ENCODE measurements at regions not wholly inside any gene's neighbourhood (a gene's known extent, or its start where the extent isn't known, plus 50 kb on each side); places are given as distances from the start of the nearest gene placed in this dataset.

GRCh38 chr5:2895876-2896275 is 144.4 kb upstream of the IRX2 start:
- DNase-seq (ENCODE audit: low read depth, low spot score): no peak
- Mint-ChIP-seq H3K4me1 (no peaks in the 10 kb centered on the region), H3K27me3 (ENCODE audit: low read depth) (no peaks in the 10 kb centered on the region), H3K9me3 (no peaks in the 10 kb centered on the region), H3K4me3 (no peak overlapping the region), H3K36me3 (ENCODE audit: low read depth) (no peaks in the 10 kb centered on the region), H3K27ac (ENCODE audit: unreplicated experiment) (no peak overlapping the region)
- TF ChIP-seq CTCF (conservative IDR thresholded peaks at IDR 0.05): no peak

DNA sequence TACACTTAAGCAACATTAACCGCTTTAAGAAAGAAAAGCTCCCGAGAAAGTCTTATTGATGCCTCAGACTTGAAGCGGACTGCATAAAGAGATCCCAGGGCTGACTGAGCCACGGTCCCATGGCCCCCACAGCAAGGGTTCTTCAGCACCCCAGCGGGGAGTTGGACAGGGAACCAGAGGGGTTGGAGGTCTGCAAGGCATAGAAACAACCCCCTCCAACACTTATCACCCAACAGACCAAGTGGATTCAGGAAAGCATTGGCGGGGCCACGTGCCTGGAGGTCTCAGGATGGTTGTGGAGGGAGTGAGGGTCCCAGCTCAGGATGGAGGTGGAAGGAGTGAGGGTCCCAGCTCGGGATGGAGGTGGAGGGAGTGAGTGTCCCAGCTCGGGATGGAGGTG is 143.7 kb upstream of the IRX2 start:
- no peak for DNase-seq (ENCODE audit: low read depth, low spot score)
- Mint-ChIP-seq H3K27me3 (ENCODE audit: low read depth) (no peaks in the 10 kb centered on the region), H3K36me3 (ENCODE audit: low read depth) (no peaks in the 10 kb centered on the region), H3K27ac (ENCODE audit: unreplicated experiment) (no peak overlapping the region), H3K4me1 (no peaks in the 10 kb centered on the region), H3K4me3 (no peak overlapping the region), H3K9me3 (no peaks in the 10 kb centered on the region)
- no peak for TF ChIP-seq CTCF (conservative IDR thresholded peaks at IDR 0.05)

- no peak for DNase-seq (ENCODE audit: low read depth, low spot score)
- H3K4me1 Mint-ChIP-seq: no peaks in the 10 kb centered on the region
- no peaks in the 10 kb centered on the region for H3K9me3 Mint-ChIP-seq
- H3K36me3 Mint-ChIP-seq (ENCODE audit: low read depth): no peaks in the 10 kb centered on the region
- TF ChIP-seq CTCF (conservative IDR thresholded peaks at IDR 0.05): no peak
- no peaks in the 10 kb centered on the region for H3K27me3 Mint-ChIP-seq (ENCODE audit: low read depth)
- no peak overlapping the region for H3K27ac Mint-ChIP-seq (ENCODE audit: unreplicated experiment)
- H3K4me3 Mint-ChIP-seq: no peak overlapping the region
Observed at GRCh38 chr5:2894736-2895135, 143.3 kb upstream of the IRX2 start.

DNA sequence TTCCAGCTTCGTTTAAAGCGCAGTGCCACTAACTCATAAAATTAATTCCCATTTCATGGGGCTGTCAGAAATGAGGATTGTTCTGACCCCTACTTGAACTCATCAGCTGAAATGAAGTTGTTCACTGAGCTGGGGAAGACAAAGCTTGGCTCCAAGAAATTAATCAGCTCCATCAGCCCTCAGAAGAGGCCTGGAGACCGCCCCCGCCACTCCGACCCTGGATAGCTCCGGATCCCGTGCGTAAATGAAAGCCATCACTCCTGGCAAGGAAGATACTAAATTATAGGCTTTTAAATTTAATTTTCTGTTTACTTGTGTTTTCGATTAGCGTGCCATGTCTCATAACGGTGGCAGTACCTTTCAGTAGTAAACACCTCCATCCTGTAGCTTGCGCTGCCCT is 142.8 kb upstream of the IRX2 start:
- TF ChIP-seq CTCF (conservative IDR thresholded peaks at IDR 0.05): no peak
- no peaks in the 10 kb centered on the region for H3K27me3 Mint-ChIP-seq (ENCODE audit: low read depth)
- no peak overlapping the region for H3K4me3 Mint-ChIP-seq
- no peaks in the 10 kb centered on the region for H3K4me1 Mint-ChIP-seq
- DNase-seq (ENCODE audit: low read depth, low spot score): no peak
- no peaks in the 10 kb centered on the region for H3K9me3 Mint-ChIP-seq
- H3K36me3 Mint-ChIP-seq (ENCODE audit: low read depth): no peaks in the 10 kb centered on the region
- H3K27ac Mint-ChIP-seq (ENCODE audit: unreplicated experiment): no peak overlapping the region

DNA sequence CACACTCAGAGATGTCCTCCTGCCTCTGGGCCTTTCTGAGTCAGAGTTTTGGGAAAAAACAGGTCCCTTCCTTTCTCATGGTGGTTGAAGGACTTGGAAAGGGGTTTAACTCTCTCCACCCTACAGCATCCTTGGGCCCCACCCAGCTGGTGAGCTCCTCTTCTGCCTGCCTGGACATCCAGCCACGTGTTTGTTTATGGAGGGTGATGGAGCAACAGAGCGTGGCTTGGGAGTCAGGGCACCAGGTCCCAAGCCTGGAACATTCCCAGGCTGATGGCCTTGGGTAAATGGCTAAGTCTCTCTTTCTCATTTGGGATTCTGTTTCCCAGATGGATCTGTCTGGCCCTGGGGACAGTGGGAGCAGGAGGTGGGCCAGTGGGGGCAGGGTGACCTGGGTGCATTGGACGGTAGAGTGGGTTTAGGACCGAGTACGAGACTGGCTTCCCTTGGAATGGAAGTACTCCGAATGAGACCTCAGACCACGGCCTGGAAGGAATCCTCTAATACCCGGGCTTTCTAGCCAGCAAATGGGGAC is 141.1 kb upstream of the IRX2 start:
- H3K4me3 Mint-ChIP-seq: no peak overlapping the region
- DNase-seq (ENCODE audit: low read depth, low spot score): no peak
- H3K4me1 Mint-ChIP-seq: no peaks in the 10 kb centered on the region
- TF ChIP-seq CTCF (conservative IDR thresholded peaks at IDR 0.05): no peak
- H3K9me3 Mint-ChIP-seq: no peaks in the 10 kb centered on the region
- no peak overlapping the region for H3K27ac Mint-ChIP-seq (ENCODE audit: unreplicated experiment)
- no peaks in the 10 kb centered on the region for H3K36me3 Mint-ChIP-seq (ENCODE audit: low read depth)
- H3K27me3 Mint-ChIP-seq (ENCODE audit: low read depth): no peaks in the 10 kb centered on the region

GRCh38 chr5:2891781-2892180 is 140.3 kb upstream of the IRX2 start:
- H3K27ac Mint-ChIP-seq (ENCODE audit: unreplicated experiment): no peak overlapping the region
- H3K4me1 Mint-ChIP-seq: peaks cover 3% of the 10 kb centered on the region
- H3K9me3 Mint-ChIP-seq: no peaks in the 10 kb centered on the region
- H3K27me3 Mint-ChIP-seq (ENCODE audit: low read depth): no peaks in the 10 kb centered on the region
- TF ChIP-seq CTCF (conservative IDR thresholded peaks at IDR 0.05): no peak
- no peak overlapping the region for H3K4me3 Mint-ChIP-seq
- H3K36me3 Mint-ChIP-seq (ENCODE audit: low read depth): no peaks in the 10 kb centered on the region
- no peak for DNase-seq (ENCODE audit: low read depth, low spot score)
